HEK293 (cell line): ENCODE measurements at regions not wholly inside any gene's neighbourhood (a gene's known extent, or its start where the extent isn't known, plus 50 kb on each side); places are given as distances from the start of the nearest gene placed in this dataset.

Experiments used
- CTCF ChIA-PET: fragments of 350-600 bp; formaldehyde crosslinking; extraction: SDS; loops from one replicate; lab custom pipeline; 2021; ENCODE audit warnings: antibody characterized with exemption; lab: Yijun Ruan, JAX
- POLR2A ChIA-PET: fragments of 300-600 bp; formaldehyde crosslinking; extraction: SDS; loops from one replicate; lab custom pipeline; 2020; ENCODE audit warnings: antibody characterized with exemption, inconsistent platforms; lab: Yijun Ruan, JAX
- H3K27ac ChIP-seq: fragments of 200-500 bp; sonication (Bioruptor generic); 2 replicates; pipeline ENCODE4 v1.5.1; 2014; ENCODE audit warnings: low read depth, low read length, control low read depth, inconsistent platforms; ENCODE audit errors: extremely low read depth
- H3K36me3 ChIP-seq, 2 experiments: fragments of 200-500 bp in 1 of 2; sonication (Bioruptor generic) in 1 of 2; 1 replicate in 1 of 2; 2 replicates in 1 of 2; pipeline ENCODE4 v1.5.1; 2014 to 2017; ENCODE audit warnings: inconsistent platforms in 2 of 2, low read length in 2 of 2; ENCODE audit not compliant: control insufficient read depth in 2 of 2, insufficient read depth in 1 of 2
- H3K4me1 ChIP-seq: fragments of 200-500 bp; sonication (Bioruptor generic); 2 replicates; pipeline ENCODE4 v1.5.1; 2014; ENCODE audit warnings: mild to moderate bottlenecking, low read length, inconsistent platforms; ENCODE audit not compliant: control insufficient read depth, insufficient read depth
- H3K4me3 ChIP-seq: 2 replicates; pipeline ENCODE4 v1.5.1; 2011; ENCODE audit warnings: low read depth, mild to moderate bottlenecking, control low read depth, low read length, moderate library complexity
- H3K9me3 ChIP-seq: fragments of 200-500 bp; sonication (Bioruptor generic); 2 replicates; pipeline ENCODE4 v1.5.1; 2014; ENCODE audit warnings: low read depth, low read length, inconsistent platforms; ENCODE audit not compliant: control insufficient read depth, insufficient read depth
- TCF7L2 ChIP-seq: IDR thresholded peaks from 2 replicates; pipeline ENCODE4 v1.6.1; 2011; ENCODE audit warnings: low read depth, mild to moderate bottlenecking, inconsistent platforms, low read length, moderate library complexity, borderline replicate concordance
- YY1 ChIP-seq: fragments of 450-650 bp; formaldehyde crosslinking; IDR thresholded peaks from 2 replicates; pipeline ENCODE4 v1.5.1; 2018; ENCODE audit warnings: missing biosample characterization, missing genetic modification characterization
- ZBTB48 ChIP-seq: fragments of 450-650 bp; formaldehyde crosslinking; IDR thresholded peaks from 2 replicates; pipeline ENCODE4 v1.5.1; 2016; ENCODE audit warnings: missing biosample characterization, missing genetic modification characterization
- ZNF114 ChIP-seq: fragments of 450-650 bp; formaldehyde crosslinking; IDR thresholded peaks from 2 replicates; pipeline ENCODE4 v1.5.0; 2017; ENCODE audit warnings: missing biosample characterization, missing genetic modification characterization
- ZNF16 ChIP-seq: fragments of 450-650 bp; formaldehyde crosslinking; IDR thresholded peaks from 2 replicates; pipeline ENCODE4 v1.5.1; 2016; ENCODE audit warnings: low read depth, missing biosample characterization, missing genetic modification characterization
- ZNF169 ChIP-seq: fragments of 450-650 bp; formaldehyde crosslinking; IDR thresholded peaks from 2 replicates; pipeline ENCODE4 v1.5.1; 2016; ENCODE audit warnings: missing biosample characterization, missing genetic modification characterization
- ZNF292 ChIP-seq: fragments of 450-650 bp; formaldehyde crosslinking; IDR thresholded peaks from 2 replicates; pipeline ENCODE4 v1.5.1; 2016; ENCODE audit warnings: low read depth, missing biosample characterization, missing genetic modification characterization, borderline replicate concordance
- ZNF302 ChIP-seq: fragments of 450-650 bp; formaldehyde crosslinking; IDR thresholded peaks from 2 replicates; pipeline ENCODE4 v1.5.1; 2016; ENCODE audit warnings: missing biosample characterization, missing genetic modification characterization, low read depth
- ZNF311 ChIP-seq: fragments of 450-650 bp; formaldehyde crosslinking; IDR thresholded peaks from 2 replicates; pipeline ENCODE4 v1.5.1; 2017; ENCODE audit warnings: missing biosample characterization, missing genetic modification characterization, borderline replicate concordance
- ZNF324 ChIP-seq: fragments of 450-650 bp; formaldehyde crosslinking; IDR thresholded peaks from 2 replicates; pipeline ENCODE4 v1.5.1; 2016; ENCODE audit warnings: missing biosample characterization, missing genetic modification characterization
- ZNF335 ChIP-seq: fragments of 450-650 bp; formaldehyde crosslinking; conservative IDR thresholded peaks from 2 replicates; pipeline ENCODE4 v1.5.1; 2016; ENCODE audit warnings: missing biosample characterization, missing genetic modification characterization
- ZNF394 ChIP-seq: fragments of 450-650 bp; formaldehyde crosslinking; IDR thresholded peaks from 2 replicates; pipeline ENCODE4 v1.5.1; 2016; ENCODE audit warnings: missing biosample characterization, missing genetic modification characterization, mild to moderate bottlenecking, moderate library complexity, borderline replicate concordance
- ZNF416 ChIP-seq: fragments of 450-650 bp; formaldehyde crosslinking; IDR thresholded peaks from 2 replicates; pipeline ENCODE4 v1.5.1; 2016; ENCODE audit warnings: missing biosample characterization, missing genetic modification characterization
- ZNF426 ChIP-seq: fragments of 450-650 bp; formaldehyde crosslinking; IDR thresholded peaks from 2 replicates; pipeline ENCODE4 v1.5.1; 2017; ENCODE audit warnings: missing biosample characterization, missing genetic modification characterization, mild to moderate bottlenecking, inconsistent platforms, moderate library complexity
- ZNF449 ChIP-seq: fragments of 450-650 bp; formaldehyde crosslinking; IDR thresholded peaks from 2 replicates; pipeline ENCODE4 v1.5.1; 2017; ENCODE audit warnings: missing biosample characterization, mild to moderate bottlenecking, missing genetic modification characterization, moderate library complexity
- ZNF48 ChIP-seq: fragments of 450-650 bp; formaldehyde crosslinking; IDR thresholded peaks from 2 replicates; pipeline ENCODE4 v1.5.1; 2016; ENCODE audit warnings: missing biosample characterization, missing genetic modification characterization
- ZNF501 ChIP-seq: fragments of 450-650 bp; formaldehyde crosslinking; IDR thresholded peaks from 2 replicates; pipeline ENCODE4 v1.5.1; 2016; ENCODE audit warnings: missing biosample characterization, missing genetic modification characterization
- ZNF549 ChIP-seq: fragments of 450-650 bp; IDR thresholded peaks from 2 replicates; pipeline ENCODE4 v1.5.1; 2018; ENCODE audit warnings: missing biosample characterization, missing genetic modification characterization, mild to moderate bottlenecking, inconsistent platforms, moderate library complexity
- ZNF558 ChIP-seq: fragments of 450-650 bp; formaldehyde crosslinking; IDR thresholded peaks from 2 replicates; pipeline ENCODE4 v1.5.1; 2016; ENCODE audit warnings: missing biosample characterization, missing genetic modification characterization
- ZNF580 ChIP-seq: fragments of 450-650 bp; formaldehyde crosslinking; IDR thresholded peaks from 2 replicates; pipeline ENCODE4 v1.5.1; 2016; ENCODE audit warnings: missing biosample characterization, missing genetic modification characterization
- TF ChIP-seq, protein P1 (sequence below): fragments of 450-650 bp; formaldehyde crosslinking; IDR thresholded peaks from 2 replicates; pipeline ENCODE4 v1.5.1; 2016; ENCODE audit warnings: missing biosample characterization, missing genetic modification characterization
- TF ChIP-seq, protein P2 (sequence below): fragments of 450-650 bp; formaldehyde crosslinking; IDR thresholded peaks from 2 replicates; pipeline ENCODE4 v1.5.1; 2017; ENCODE audit warnings: missing biosample characterization, missing genetic modification characterization

- Histone ChIP-seq H3K4me1 (peaks cover 8% of the 10 kb centered on the region), H3K36me3 (no peaks in the 10 kb centered on the region), H3K4me3 (no peak overlapping the region), H3K27ac (no peak overlapping the region), H3K9me3 (no peaks in the 10 kb centered on the region)
- ChIA-PET POLR2A (no interaction called here), CTCF (interaction anchor here (1.2 to 1.6 kb wide), 2 partner anchors 16 to 553 kb away, joined by 3 to 5 read pairs; no protein-coding TSS in a partner anchor)
- TF ChIP-seq ZNF292 (tag by site-specific recombination) (no peak), ZNF558 (tag by site-specific recombination) (no peak), ZNF311 (tag by site-specific recombination) (no peak), ZNF48 (no peak), ZNF549 (no peak), TCF7L2 (no peak), ZNF335 (no peak), ZNF114 (tag by site-specific recombination) (no peak), ZNF394 (tag by site-specific recombination) (no peak)
These were observed 141.4 kb upstream of the CXADR start for GRCh38 chr21:17371450-17371849.

GRCh38 chr21:17372200-17372599 lies 140.6 kb upstream of the CXADR start:
- no peak for TF ChIP-seq ZNF16 (tag by site-specific recombination)
- no peak for TF ChIP-seq ZBTB48 (tag by site-specific recombination)
- TF ChIP-seq ZNF324 (tag by site-specific recombination), result no peak
- TF ChIP-seq ZNF449 (tag by site-specific recombination), result no peak
- TF ChIP-seq ZNF580, result no peak
- TF ChIP-seq ZNF501 (tag by site-specific recombination), result no peak
- TF ChIP-seq ZNF416 (tag by site-specific recombination), result no peak
- no peak for TF ChIP-seq ZNF169
- TF ChIP-seq ZNF426 (tag by site-specific recombination), result no peak
- no peak for TF ChIP-seq ZNF302 (tag by site-specific recombination)
- TF ChIP-seq, protein P1, sequence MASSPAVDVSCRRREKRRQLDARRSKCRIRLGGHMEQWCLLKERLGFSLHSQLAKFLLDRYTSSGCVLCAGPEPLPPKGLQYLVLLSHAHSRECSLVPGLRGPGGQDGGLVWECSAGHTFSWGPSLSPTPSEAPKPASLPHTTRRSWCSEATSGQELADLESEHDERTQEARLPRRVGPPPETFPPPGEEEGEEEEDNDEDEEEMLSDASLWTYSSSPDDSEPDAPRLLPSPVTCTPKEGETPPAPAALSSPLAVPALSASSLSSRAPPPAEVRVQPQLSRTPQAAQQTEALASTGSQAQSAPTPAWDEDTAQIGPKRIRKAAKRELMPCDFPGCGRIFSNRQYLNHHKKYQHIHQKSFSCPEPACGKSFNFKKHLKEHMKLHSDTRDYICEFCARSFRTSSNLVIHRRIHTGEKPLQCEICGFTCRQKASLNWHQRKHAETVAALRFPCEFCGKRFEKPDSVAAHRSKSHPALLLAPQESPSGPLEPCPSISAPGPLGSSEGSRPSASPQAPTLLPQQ (tag by site-specific recombination), result no peak
- TF ChIP-seq, protein P2, sequence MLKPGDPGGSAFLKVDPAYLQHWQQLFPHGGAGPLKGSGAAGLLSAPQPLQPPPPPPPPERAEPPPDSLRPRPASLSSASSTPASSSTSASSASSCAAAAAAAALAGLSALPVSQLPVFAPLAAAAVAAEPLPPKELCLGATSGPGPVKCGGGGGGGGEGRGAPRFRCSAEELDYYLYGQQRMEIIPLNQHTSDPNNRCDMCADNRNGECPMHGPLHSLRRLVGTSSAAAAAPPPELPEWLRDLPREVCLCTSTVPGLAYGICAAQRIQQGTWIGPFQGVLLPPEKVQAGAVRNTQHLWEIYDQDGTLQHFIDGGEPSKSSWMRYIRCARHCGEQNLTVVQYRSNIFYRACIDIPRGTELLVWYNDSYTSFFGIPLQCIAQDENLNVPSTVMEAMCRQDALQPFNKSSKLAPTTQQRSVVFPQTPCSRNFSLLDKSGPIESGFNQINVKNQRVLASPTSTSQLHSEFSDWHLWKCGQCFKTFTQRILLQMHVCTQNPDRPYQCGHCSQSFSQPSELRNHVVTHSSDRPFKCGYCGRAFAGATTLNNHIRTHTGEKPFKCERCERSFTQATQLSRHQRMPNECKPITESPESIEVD (tag by site-specific recombination), result no peak
- TF ChIP-seq YY1 (tag by site-specific recombination), result no peak
- Histone ChIP-seq H3K27ac (no peak overlapping the region), H3K4me1 (peaks cover 8% of the 10 kb centered on the region), H3K36me3 (no peaks in the 10 kb centered on the region), H3K4me3 (no peak overlapping the region), H3K9me3 (no peaks in the 10 kb centered on the region)
- POLR2A ChIA-PET, result no interaction called here
- CTCF ChIA-PET, result interaction anchor here (1.2 to 1.6 kb wide), 2 partner anchors 15 to 553 kb away, joined by 3 to 5 read pairs; no protein-coding TSS in a partner anchor
